ENCODE measurements at regions not wholly inside any gene's neighbourhood (a gene's known extent, or its start where the extent isn't known, plus 50 kb on each side); places are given as distances from the start of the nearest gene placed in this dataset.

- no peak overlapping the region for H3K4me2 ChIP-seq (replicated peaks; ENCODE audit: extremely low read depth, low read length, poor library complexity, severe bottlenecking)
- Mint-ChIP-seq H3K27me3 (ENCODE audit: low read depth in 3 of 3) (peaks cover 1 to 4% (median 1%) of the 10 kb centered on the region in 3 donors), H3K9me3 (peaks cover 0 to 2% (median 0%) of the 10 kb centered on the region in 7 donors), H3K4me1 (peaks cover 3% of the 10 kb centered on the region), H3K27ac (no peak overlapping the region), H3K36me3 (no peaks in the 10 kb centered on the region), H3K4me3 (no peak overlapping the region)
- no peaks in the 10 kb centered on the region for H3K79me2 ChIP-seq (ENCODE audit: insufficient read depth, low read length)
- H3K4me1 ChIP-seq (ENCODE audit: control insufficient read depth in 1 of 2, insufficient read depth in 2 of 2, low read length in 2 of 2): peaks cover 3% of the 10 kb centered on the region in 2 donors
- no peak overlapping the region for H2AFZ ChIP-seq (ENCODE audit: insufficient read depth, low read depth, low read length, poor library complexity, severe bottlenecking)
- no peak for DNase-seq
- H3K27ac ChIP-seq (ENCODE audit: low read depth in 1 of 2, low read length in 2 of 2): no peak overlapping the region
- H3K9ac ChIP-seq (ENCODE audit: insufficient read depth, low read length, poor library complexity, severe bottlenecking): no peak overlapping the region
- no CpG with 5 or more reads among the region's 5 CpGs for WGBS (ENCODE audit: insufficient coverage)
- H3K9me3 ChIP-seq (replicated peaks in 1 of 2; ENCODE audit: control insufficient read depth in 1 of 2, insufficient read depth in 1 of 2, low read length in 2 of 2): no peaks in the 10 kb centered on the region
- TF ChIP-seq CTCF (IDR thresholded peaks at IDR 0.05): no peak
- intact Hi-C loops (cut with micrococcal nuclease): no loop called here
- no peak overlapping the region for H3K4me3 ChIP-seq (replicated peaks in 1 of 3; ENCODE audit: low read depth in 2 of 3, low read length in 3 of 3)
- H3K27me3 ChIP-seq (ENCODE audit: control insufficient read depth in 2 of 2, insufficient read depth in 2 of 2, low read length in 2 of 2): no peaks in the 10 kb centered on the region
- no peaks in the 10 kb centered on the region for H4K20me1 ChIP-seq (ENCODE audit: insufficient read depth, low read length)
- no peaks in the 10 kb centered on the region for H3K36me3 ChIP-seq (replicated peaks in 1 of 2; ENCODE audit: control insufficient read depth in 1 of 2, insufficient read depth in 2 of 2, low read length in 2 of 2)
Observed at GRCh38 chr20:19003366-19004336, 190.1 kb downstream of the SCP2D1 start.

GRCh38 chr20:19004975-19005374, 191.4 kb downstream of the SCP2D1 start:
- 88% methylated on average over 5 of the region's 6 CpGs for WGBS (ENCODE audit: insufficient coverage)
- Histone ChIP-seq H3K4me3 (replicated peaks in 1 of 3; ENCODE audit: low read depth in 2 of 3, low read length in 3 of 3) (no peak overlapping the region), H3K9ac (ENCODE audit: insufficient read depth, low read length, poor library complexity, severe bottlenecking) (no peak overlapping the region), H3K36me3 (replicated peaks in 1 of 2; ENCODE audit: control insufficient read depth in 1 of 2, insufficient read depth in 2 of 2, low read length in 2 of 2) (no peaks in the 10 kb centered on the region), H2AFZ (ENCODE audit: insufficient read depth, low read depth, low read length, poor library complexity, severe bottlenecking) (no peak overlapping the region), H4K20me1 (ENCODE audit: insufficient read depth, low read length) (no peaks in the 10 kb centered on the region), H3K9me3 (replicated peaks in 1 of 2; ENCODE audit: control insufficient read depth in 1 of 2, insufficient read depth in 1 of 2, low read length in 2 of 2) (no peaks in the 10 kb centered on the region), H3K27ac (ENCODE audit: low read depth in 1 of 2, low read length in 2 of 2) (no peak overlapping the region), H3K79me2 (ENCODE audit: insufficient read depth, low read length) (no peaks in the 10 kb centered on the region), H3K27me3 (ENCODE audit: control insufficient read depth in 2 of 2, insufficient read depth in 2 of 2, low read length in 2 of 2) (no peaks in the 10 kb centered on the region), H3K4me1 (ENCODE audit: control insufficient read depth in 1 of 2, insufficient read depth in 2 of 2, low read length in 2 of 2) (peaks cover 12 to 14% of the 10 kb centered on the region in 2 donors), H3K4me2 (replicated peaks; ENCODE audit: extremely low read depth, low read length, poor library complexity, severe bottlenecking) (no peak overlapping the region)
- peaks cover 1 to 3% (median 1%) of the 10 kb centered on the region in 3 donors for H3K27me3 Mint-ChIP-seq (ENCODE audit: low read depth in 3 of 3)
- intact Hi-C loops (cut with micrococcal nuclease): no loop called here
- no peaks in the 10 kb centered on the region for H3K9me3 Mint-ChIP-seq
- peaks cover 16% of the 10 kb centered on the region for H3K4me1 Mint-ChIP-seq
- TF ChIP-seq CTCF (IDR thresholded peaks at IDR 0.05): no peak
- DNase-seq: no peak
- no peak overlapping the region for H3K27ac Mint-ChIP-seq
- no peak overlapping the region for H3K4me3 Mint-ChIP-seq
- H3K36me3 Mint-ChIP-seq: no peaks in the 10 kb centered on the region

All from CD14-positive monocyte (primary cell).